Ureter (tissue), 1 donor: ENCODE measurements at regions not wholly inside any gene's neighbourhood (a gene's known extent, or its start where the extent isn't known, plus 50 kb on each side); places are given as distances from the start of the nearest gene placed in this dataset.

Source experiments
- DNase-seq: peaks from one replicate; pipeline ENCODE4 v3.0.0-alpha.2; 2020; ENCODE audit warnings: low spot score
- donor health status: DM: yes; HTN: yes; CAD: no.

DNA sequence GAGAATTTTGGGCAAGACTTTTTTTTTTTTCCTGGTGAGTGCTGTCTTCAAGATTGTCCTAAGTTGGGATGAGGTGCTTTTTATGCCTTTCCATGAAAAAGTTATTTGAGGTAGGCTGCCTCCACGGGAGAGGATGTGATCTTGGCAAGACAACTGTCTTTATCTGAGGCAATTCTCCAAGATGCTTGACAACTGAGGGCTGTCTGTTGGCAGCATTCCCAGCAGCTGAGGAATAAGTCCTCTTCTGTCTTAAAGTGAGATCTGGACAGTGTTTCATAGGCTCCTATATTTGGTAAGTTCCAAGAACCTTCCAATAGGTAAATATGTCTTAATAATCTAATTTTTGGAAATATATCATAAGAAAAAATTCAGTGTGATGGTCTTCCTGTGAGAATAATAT, 662.0 kb downstream of the CDH11 start:
- no peak for DNase-seq

GRCh38 chr16:64459402-64459801, 662.5 kb downstream of the CDH11 start:
- DNase-seq = no peak

- DNase-seq = no peak
These were observed 666.6 kb downstream of the CDH11 start for GRCh38 chr16:64455275-64455674.

DNA sequence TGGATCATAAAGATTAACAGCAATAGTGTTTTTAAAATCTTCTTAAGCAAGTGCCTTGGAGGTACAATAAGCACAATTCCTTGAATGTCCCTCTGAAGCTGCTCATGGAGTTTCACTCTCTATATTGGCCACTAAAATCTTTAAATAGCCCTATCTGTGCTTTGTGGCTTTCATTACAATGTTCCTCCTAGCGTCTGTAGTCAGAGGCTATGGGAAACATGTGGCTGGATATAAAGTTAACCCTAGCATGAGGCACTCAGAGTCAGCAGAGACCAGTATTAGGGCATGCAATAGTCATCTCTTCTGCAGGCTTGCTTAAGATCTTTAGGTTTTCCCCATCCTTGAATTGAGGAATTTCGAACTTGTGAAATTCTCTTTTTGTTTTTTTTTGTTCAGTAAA, 668.2 kb downstream of the CDH11 start:
- no peak for DNase-seq

- DNase-seq = no peak
These were observed 669.4 kb downstream of the CDH11 start for GRCh38 chr16:64452446-64452845.

GRCh38 chr16:64450177-64450576, 671.7 kb downstream of the CDH11 start:
- no peak for DNase-seq

GRCh38 chr16:64449506-64449905, 672.4 kb downstream of the CDH11 start:
- no peak for DNase-seq

DNA sequence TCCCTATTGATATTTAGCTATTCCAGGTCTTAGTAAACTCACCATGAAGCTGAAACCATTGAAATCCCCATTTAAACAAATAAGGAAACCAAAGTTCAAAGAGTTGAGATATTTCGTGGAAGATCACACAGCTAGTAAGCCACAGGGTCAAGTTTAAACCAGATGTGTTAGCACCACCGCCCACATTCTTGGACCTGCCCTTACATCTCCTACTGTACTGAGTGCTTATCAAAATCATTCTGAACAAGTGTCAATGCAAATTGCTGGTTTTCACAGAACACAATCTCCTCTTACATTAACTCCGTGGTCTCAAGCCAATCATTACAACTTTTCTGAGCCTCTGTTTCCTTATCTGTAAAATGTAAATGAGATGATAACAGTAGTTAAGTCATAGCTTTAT, 676.2 kb downstream of the CDH11 start:
- no peak for DNase-seq

DNA sequence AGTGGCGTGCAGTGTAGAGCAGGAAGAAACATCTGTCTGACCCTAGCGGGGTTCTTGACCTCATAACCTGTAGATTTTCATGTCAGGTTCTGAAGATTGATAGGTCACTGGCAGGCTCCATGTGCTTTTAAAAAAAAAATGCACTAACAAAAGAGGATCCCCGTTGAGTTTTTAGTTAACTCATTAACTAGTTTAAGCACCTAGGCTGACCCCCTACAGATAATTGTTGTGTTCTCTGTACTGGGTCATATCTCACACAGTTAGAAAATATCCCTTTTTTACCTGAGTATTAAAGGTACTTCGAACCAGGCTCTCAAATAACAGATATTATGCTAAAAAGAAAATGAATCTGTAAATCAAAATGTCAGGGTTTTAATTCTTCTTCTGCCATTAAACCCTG, 676.6 kb downstream of the CDH11 start:
- no peak for DNase-seq

DNA sequence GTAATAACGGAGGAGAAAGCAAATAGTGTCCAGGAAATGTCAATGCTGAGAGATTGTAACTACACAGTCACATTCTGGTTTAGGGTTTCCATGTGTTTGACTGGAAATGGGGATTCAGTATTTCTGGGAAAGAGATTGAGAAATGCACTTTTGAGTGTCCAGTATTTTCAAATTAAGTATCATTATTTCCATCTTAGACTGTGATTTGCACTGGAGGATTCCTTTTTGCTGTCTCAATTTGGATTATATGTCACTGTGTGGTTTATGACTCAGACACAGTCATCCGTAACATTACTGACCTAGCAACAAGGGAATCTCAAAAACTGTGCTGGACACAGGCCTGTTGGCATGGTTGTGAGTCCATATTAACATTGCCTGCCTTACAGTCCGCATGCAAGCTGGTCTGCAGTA, 681.4 kb downstream of the CDH11 start:
- DNase-seq = no peak

DNA sequence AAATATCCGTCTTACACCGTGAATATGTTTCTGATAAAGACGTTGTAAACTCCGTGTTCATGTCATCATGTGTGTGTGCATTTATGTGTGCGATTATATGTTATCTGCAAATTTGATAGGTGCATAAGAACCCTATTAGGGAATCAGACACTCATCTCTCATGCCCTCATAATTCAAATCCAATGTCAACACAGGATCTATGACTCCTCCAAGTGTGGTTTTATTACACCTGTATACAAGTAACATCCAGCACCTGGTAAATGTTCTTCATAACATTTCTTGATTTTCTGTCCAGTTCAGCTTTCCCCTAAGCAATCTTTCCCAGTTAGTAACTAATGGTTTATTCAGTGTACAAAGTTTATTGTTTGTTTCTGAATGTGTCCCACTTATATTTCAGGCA, 681.9 kb downstream of the CDH11 start:
- DNase-seq = no peak

DNA sequence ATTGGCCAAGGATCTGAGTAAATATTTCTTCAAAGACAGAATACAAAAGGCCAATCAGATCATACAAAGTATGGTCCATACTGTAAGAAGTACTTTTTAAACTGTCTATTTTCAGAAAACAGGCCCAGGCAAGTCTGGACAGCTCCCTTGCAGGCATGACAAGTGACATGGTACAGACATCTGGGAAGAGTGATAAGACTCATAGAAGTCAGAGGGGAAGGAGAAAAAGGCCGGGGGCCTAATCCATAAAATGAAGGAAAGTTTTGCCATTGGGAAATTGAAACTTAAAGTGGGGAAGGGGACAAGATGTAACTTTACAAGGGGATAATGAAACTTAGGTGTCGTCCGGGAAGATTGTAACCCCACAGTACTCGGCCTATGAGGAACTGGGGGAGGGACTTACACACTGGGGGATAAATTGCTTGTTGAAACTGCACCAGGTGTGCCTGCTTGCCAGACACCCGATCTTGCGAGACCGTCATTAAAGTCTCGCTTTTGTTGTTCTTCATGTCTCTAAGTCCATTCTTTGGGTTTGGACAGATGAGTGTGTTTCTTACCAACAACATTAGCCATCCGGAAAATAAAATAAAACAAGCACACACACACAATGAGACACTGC, 684.0 kb downstream of the CDH11 start:
- no peak for DNase-seq

DNA sequence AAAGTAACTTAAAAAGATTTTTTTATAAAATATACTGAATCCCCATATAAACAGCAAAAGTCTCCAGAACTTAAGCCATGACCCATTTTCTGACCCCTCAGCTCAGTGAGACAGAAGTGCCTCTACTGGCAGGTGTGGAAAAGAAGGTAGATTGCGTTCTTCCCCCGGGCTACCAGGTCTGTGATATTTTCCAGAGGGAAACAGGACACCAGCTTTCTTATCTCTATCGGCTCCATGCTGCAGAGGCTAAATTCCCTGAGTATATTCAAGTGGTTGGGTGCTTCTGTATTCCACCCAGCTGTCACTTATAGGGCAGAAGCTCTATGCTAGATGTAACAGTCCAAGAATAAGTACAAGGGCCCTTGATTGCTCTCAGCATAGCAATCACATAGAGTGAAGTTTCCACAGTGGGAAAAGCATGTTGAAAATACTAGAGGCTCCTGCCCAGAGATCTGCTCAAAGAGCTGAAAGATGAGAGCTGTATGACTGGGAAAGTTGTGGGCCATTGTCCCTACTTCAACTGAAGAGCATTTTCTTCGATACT, 687.3 kb downstream of the CDH11 start:
- DNase-seq = no peak

GRCh38 chr16:64428463-64429113, 693.3 kb downstream of the CDH11 start:
- no peak for DNase-seq

GRCh38 chr16:64426131-64426666, 695.7 kb downstream of the CDH11 start:
- DNase-seq = no peak

DNA sequence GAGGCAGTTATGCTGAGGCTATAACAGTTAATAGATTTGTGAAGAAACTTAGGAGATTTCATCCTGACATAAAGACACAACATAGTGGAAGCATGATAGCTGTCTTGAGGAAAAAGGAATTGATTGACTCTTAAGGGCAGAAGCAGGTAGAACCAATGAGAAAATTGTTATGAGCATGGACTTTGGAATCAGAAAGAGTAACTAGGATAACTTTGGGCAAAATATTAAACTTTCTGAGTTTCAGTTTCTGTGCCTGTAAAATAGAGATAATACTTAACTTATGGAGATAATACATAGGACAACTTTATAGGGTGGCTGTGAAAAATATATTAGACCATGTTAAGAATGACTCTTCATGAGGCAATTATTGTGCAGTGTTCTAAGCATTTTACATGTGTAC, 696.5 kb downstream of the CDH11 start:
- DNase-seq = no peak

DNA sequence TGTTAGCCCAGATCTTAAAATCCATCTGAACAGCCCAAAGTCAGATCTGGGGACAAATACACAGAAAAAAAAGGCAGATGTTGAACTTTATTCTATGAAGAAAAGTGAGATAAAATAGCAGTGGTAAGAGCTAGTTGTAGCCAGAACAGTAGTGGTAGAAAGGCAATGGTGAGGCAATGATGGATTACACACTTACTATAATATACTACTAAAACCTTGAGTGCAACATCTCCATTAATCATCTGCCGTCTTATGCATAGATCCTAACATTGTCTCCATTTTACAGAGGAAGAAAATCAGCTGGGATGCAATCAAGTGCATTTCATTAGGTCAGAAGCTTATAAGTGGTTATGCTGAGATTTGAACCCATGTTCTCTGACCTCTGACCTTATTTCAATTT, 699.6 kb downstream of the CDH11 start:
- no peak for DNase-seq

- no peak for DNase-seq
These were observed 700.3 kb downstream of the CDH11 start for GRCh38 chr16:64421515-64421914.

- no peak for DNase-seq
These were observed 702.0 kb downstream of the CDH11 start for GRCh38 chr16:64419832-64420231.

- DNase-seq = no peak
These were observed 704.1 kb downstream of the CDH11 start for GRCh38 chr16:64417711-64418227.

DNA sequence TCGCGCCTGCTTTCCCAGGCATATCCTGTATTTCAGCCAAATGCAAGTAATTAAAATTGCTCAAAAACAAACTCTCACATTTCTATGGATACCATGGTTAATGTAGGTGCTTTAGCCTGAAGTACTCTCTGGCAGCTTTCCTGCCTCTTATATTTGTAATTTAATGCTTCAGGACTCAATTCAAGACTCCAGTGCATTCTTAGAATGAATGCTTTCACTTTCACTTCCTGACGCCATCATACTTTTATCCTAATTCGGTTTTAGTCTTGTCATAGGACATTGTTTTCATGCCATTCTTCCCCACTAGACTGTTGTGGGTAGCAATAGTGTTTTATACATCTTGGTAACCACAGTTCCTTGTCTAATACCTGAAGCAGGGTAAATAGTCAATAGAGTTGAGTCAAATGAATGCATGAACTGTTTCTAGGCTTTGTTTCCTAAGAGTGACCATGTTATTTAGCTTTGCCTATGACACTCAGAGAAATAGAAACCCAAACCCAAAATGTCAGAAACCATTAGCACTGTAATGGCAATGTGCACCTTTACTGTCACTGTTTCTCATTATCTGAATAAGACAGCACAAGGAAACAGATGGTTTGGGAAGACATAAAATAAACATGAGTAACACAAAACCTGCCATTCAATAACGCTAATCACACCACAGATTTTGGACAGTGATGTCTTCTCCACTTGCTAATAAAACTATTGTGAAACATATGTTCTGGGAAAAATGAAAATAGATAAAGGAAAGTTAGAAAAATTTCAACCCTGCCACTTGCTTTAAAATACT, 705.5 kb downstream of the CDH11 start:
- DNase-seq = no peak

DNA sequence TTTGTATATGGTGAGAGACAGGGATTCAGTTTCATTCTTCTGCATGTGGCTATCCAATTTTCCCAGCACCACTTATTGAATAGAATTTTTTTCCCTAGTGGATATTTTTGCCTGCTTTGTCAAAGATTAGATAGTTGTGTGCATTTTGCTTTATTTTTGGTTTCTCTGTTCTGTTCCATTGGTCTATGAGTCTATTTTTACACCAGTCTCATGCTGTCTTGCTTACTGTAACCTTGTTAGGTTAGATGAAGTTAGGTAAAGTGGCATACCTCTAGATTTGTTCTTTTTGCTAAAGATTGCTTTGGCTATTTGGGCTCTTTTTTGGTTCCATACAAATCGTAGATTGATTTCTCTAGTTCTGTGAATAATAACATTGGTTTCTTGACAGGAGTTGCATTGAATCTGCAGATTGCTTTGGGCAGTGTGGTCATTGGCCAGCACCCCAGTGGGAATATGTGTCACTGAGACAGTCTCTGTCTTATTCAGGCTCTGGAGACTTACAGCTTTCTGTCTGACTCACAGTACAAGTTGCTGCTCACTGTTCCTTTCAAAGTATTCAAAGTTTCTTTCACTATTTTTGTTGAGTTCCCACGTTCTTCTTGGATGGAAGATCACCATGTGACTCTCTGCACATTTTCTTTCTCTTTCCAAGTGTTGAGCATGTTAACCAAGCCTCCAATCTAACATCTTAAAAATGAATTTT, 709.1 kb downstream of the CDH11 start:
- DNase-seq = no peak
